ENCODE measurements at regions not wholly inside any gene's neighbourhood (a gene's known extent, or its start where the extent isn't known, plus 50 kb on each side); places are given as distances from the start of the nearest gene placed in this dataset.
A peak's percentile ranks its signal among the peaks of the same experiment; 100 is the strongest.

GRCh38 chr6:145384503-145384902, 350.8 kb downstream of the EPM2A start:
- DNase-seq (ENCODE audit: low spot score), result no peak

- DNase-seq (ENCODE audit: low spot score), result no peak
Observed at GRCh38 chr6:145396499-145396898, 338.8 kb downstream of the EPM2A start.

- DNase-seq (ENCODE audit: low spot score), result no peak
Observed at GRCh38 chr6:145400508-145400907, 334.8 kb downstream of the EPM2A start.

- DNase-seq (ENCODE audit: low spot score), result no peak
Observed at GRCh38 chr6:145405006-145405551, 330.2 kb downstream of the EPM2A start.

- DNase-seq (ENCODE audit: low spot score), result no peak
Observed at GRCh38 chr6:145406783-145407182, 328.5 kb downstream of the EPM2A start.

GRCh38 chr6:145415616-145416015, 319.7 kb downstream of the EPM2A start:
- no peak for DNase-seq (ENCODE audit: low spot score)

GRCh38 chr6:145420599-145420998, 314.7 kb downstream of the EPM2A start:
- no peak for DNase-seq (ENCODE audit: low spot score)

- DNase-seq (ENCODE audit: low spot score), result no peak
Observed at GRCh38 chr6:145423936-145424335, 311.4 kb downstream of the EPM2A start.

- no peak for DNase-seq (ENCODE audit: low spot score)
Observed at GRCh38 chr6:145427232-145427631, 308.1 kb downstream of the EPM2A start.

GRCh38 chr6:145428706-145429105, 306.6 kb downstream of the EPM2A start:
- no peak for DNase-seq (ENCODE audit: low spot score)

- DNase-seq (ENCODE audit: low spot score), result no peak
Observed at GRCh38 chr6:145442110-145442509, 293.2 kb downstream of the EPM2A start.

GRCh38 chr6:145445674-145446073, 289.6 kb downstream of the EPM2A start:
- no peak for DNase-seq (ENCODE audit: low spot score)

- no peak for DNase-seq (ENCODE audit: low spot score)
Observed at GRCh38 chr6:145451029-145451428, 284.3 kb downstream of the EPM2A start.

GRCh38 chr6:145453376-145453775, 281.9 kb downstream of the EPM2A start:
- peak; percentile 10 for DNase-seq (ENCODE audit: low spot score)

GRCh38 chr6:145454006-145454405, 281.3 kb downstream of the EPM2A start:
- no peak for DNase-seq (ENCODE audit: low spot score)

- DNase-seq (ENCODE audit: low spot score), result no peak
Observed at GRCh38 chr6:145457556-145457955, 277.8 kb downstream of the EPM2A start.

- DNase-seq (ENCODE audit: low spot score), result no peak
Observed at GRCh38 chr6:145468534-145468933, 266.8 kb downstream of the EPM2A start.

- DNase-seq (ENCODE audit: low spot score), result no peak
Observed at GRCh38 chr6:145469021-145469420, 266.3 kb downstream of the EPM2A start.

- DNase-seq (ENCODE audit: low spot score), result no peak
Observed at GRCh38 chr6:145475794-145476396, 259.4 kb downstream of the EPM2A start.

- no peak for DNase-seq (ENCODE audit: low spot score)
Observed at GRCh38 chr6:145480024-145480423, 255.3 kb downstream of the EPM2A start.

- DNase-seq (ENCODE audit: low spot score), result no peak
Observed at GRCh38 chr6:145483191-145483996, 251.9 kb downstream of the EPM2A start.

GRCh38 chr6:145485288-145485687, 250.0 kb downstream of the EPM2A start:
- DNase-seq (ENCODE audit: low spot score), result no peak

- no peak for DNase-seq (ENCODE audit: low spot score)
Observed at GRCh38 chr6:145486306-145486705, 249.0 kb downstream of the EPM2A start.

Data from HuH-7 (cell line).